WTC11 (cell line): ENCODE measurements at regions not wholly inside any gene's neighbourhood (a gene's known extent, or its start where the extent isn't known, plus 50 kb on each side); places are given as distances from the start of the nearest gene placed in this dataset.

Source experiments
- HMGXB4 ChIP-seq: sonication (generic); formaldehyde crosslinking; IDR thresholded peaks from 2 replicates; pipeline ENCODE4 v1.8.1; 2023; ENCODE audit warnings: mild to moderate bottlenecking, moderate library complexity, missing genetic modification reagents
- TF ChIP-seq, protein P1 (sequence below): fragments of 200-600 bp; IDR thresholded peaks from 2 replicates; pipeline ENCODE4 v1.8.0; 2022; ENCODE audit warnings: antibody characterized with exemption

GRCh38 chr2:8229546-8229986 is 452.3 kb upstream of the ID2 start:
- TF ChIP-seq, protein P1, sequence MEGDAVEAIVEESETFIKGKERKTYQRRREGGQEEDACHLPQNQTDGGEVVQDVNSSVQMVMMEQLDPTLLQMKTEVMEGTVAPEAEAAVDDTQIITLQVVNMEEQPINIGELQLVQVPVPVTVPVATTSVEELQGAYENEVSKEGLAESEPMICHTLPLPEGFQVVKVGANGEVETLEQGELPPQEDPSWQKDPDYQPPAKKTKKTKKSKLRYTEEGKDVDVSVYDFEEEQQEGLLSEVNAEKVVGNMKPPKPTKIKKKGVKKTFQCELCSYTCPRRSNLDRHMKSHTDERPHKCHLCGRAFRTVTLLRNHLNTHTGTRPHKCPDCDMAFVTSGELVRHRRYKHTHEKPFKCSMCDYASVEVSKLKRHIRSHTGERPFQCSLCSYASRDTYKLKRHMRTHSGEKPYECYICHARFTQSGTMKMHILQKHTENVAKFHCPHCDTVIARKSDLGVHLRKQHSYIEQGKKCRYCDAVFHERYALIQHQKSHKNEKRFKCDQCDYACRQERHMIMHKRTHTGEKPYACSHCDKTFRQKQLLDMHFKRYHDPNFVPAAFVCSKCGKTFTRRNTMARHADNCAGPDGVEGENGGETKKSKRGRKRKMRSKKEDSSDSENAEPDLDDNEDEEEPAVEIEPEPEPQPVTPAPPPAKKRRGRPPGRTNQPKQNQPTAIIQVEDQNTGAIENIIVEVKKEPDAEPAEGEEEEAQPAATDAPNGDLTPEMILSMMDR = no peak
- TF ChIP-seq HMGXB4 = no peak
